SU-DHL-6 (cell line): ENCODE measurements at regions not wholly inside any gene's neighbourhood (a gene's known extent, or its start where the extent isn't known, plus 50 kb on each side); places are given as distances from the start of the nearest gene placed in this dataset.

Source experiments
- H2AFZ ChIP-seq: fragments of 200-600 bp; sonication (generic); 2 replicates; pipeline ENCODE4 v1.6.1; 2014; ENCODE audit warnings: low read depth, mild to moderate bottlenecking, moderate library complexity, mixed read lengths, antibody characterized with exemption, low read length; ENCODE audit not compliant: severe bottlenecking
- H3F3A ChIP-seq: fragments of 200-600 bp; shearing (Covaris generic); 2 replicates; pipeline ENCODE4 v1.6.0; 2016; ENCODE audit warnings: antibody characterized with exemption, mild to moderate bottlenecking; ENCODE audit not compliant: insufficient read depth
- H3K27ac ChIP-seq: fragments of 200-600 bp; sonication (generic); 2 replicates; pipeline ENCODE4 v1.5.1; 2016; ENCODE audit warnings: low read depth, mild to moderate bottlenecking, low read length, moderate library complexity, mixed read lengths
- H3K27me3 ChIP-seq: fragments of 200-600 bp; sonication (generic), shearing (Covaris generic); 2 replicates; pipeline ENCODE4 v1.6.0; 2014; ENCODE audit warnings: mild to moderate bottlenecking, low read length
- H3K36me3 ChIP-seq: fragments of 200-600 bp; sonication (generic); 2 replicates; pipeline ENCODE4 v1.6.1; 2014; ENCODE audit warnings: mild to moderate bottlenecking, low read length, mixed read lengths
- H3K4me2 ChIP-seq: fragments of 300-600, 200-600 bp; shearing (Covaris generic), sonication (generic); 2 replicates; pipeline ENCODE4 v1.6.0; 2014; ENCODE audit warnings: low read length, low read depth, mild to moderate bottlenecking; ENCODE audit not compliant: poor library complexity, severe bottlenecking
- H3K4me3 ChIP-seq: fragments of 200-600 bp; sonication (generic); 2 replicates; pipeline ENCODE4 v1.5.1; 2014; ENCODE audit warnings: antibody characterized with exemption, low read length, mild to moderate bottlenecking, mixed read lengths; ENCODE audit not compliant: insufficient read depth, poor library complexity, severe bottlenecking
- H3K79me2 ChIP-seq: fragments of 200-600 bp; sonication (generic); 2 replicates; pipeline ENCODE4 v1.6.1; 2014; ENCODE audit warnings: mild to moderate bottlenecking, low read length, moderate library complexity; ENCODE audit not compliant: insufficient read depth
- H3K9ac ChIP-seq: fragments of 200-600 bp; sonication (generic); 2 replicates; pipeline ENCODE4 v1.7.0; 2014; ENCODE audit warnings: mild to moderate bottlenecking, low read length
- H3K9me2 ChIP-seq: fragments of 200-600 bp; sonication (generic); replicated peaks from 2 replicates; pipeline ENCODE4 v1.6.1; 2014; ENCODE audit warnings: low read length; ENCODE audit not compliant: insufficient read depth
- H3K9me3 ChIP-seq: fragments of 200-600 bp; sonication (generic); 2 replicates; pipeline ENCODE4 v1.6.1; 2014; ENCODE audit warnings: low read length, mixed read lengths; ENCODE audit not compliant: insufficient read depth
- H4K20me1 ChIP-seq: fragments of 200-600 bp; sonication (generic); 2 replicates; pipeline ENCODE4 v1.6.1; 2014; ENCODE audit warnings: low read depth, mild to moderate bottlenecking, antibody characterized with exemption, low read length, moderate library complexity, mixed read lengths
- EZH2phosphoT487 ChIP-seq: fragments of 200-600 bp; sonication (generic), shearing (Covaris generic); conservative IDR thresholded peaks from 2 replicates; pipeline ENCODE4 v1.6.1; 2018; ENCODE audit warnings: mild to moderate bottlenecking, antibody characterized with exemption, low read length, moderate library complexity, mixed read lengths
- TF ChIP-seq, protein P1 (sequence below): fragments of 200-600 bp; sonication (generic); IDR thresholded peaks from one replicate; pipeline ENCODE4 v1.5.1; 2017; ENCODE audit warnings: antibody characterized with exemption, mild to moderate bottlenecking, low read length, moderate library complexity; ENCODE audit not compliant: insufficient read depth, poor library complexity, severe bottlenecking

DNA sequence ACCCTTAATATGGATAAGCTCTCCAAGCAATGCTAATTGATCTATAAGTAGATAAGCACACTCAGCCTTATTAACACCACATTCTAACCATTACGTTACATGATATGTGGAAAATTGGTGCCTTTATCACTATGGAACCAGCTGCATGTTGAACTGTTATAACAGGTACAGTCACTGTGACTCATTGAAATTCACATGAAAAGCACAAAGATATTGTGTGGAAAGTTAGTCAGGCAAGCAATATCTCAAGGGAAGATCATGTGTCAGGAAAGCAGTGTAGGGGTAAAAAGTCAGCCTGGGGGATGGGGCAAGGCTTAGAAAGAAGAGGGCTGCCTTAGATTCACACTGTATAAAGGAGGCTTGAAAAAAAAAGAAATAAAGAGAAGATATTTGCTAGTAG lies 313.7 kb upstream of the SMIM31 start:
- no peak for TF ChIP-seq EZH2phosphoT487
- TF ChIP-seq, protein P1, sequence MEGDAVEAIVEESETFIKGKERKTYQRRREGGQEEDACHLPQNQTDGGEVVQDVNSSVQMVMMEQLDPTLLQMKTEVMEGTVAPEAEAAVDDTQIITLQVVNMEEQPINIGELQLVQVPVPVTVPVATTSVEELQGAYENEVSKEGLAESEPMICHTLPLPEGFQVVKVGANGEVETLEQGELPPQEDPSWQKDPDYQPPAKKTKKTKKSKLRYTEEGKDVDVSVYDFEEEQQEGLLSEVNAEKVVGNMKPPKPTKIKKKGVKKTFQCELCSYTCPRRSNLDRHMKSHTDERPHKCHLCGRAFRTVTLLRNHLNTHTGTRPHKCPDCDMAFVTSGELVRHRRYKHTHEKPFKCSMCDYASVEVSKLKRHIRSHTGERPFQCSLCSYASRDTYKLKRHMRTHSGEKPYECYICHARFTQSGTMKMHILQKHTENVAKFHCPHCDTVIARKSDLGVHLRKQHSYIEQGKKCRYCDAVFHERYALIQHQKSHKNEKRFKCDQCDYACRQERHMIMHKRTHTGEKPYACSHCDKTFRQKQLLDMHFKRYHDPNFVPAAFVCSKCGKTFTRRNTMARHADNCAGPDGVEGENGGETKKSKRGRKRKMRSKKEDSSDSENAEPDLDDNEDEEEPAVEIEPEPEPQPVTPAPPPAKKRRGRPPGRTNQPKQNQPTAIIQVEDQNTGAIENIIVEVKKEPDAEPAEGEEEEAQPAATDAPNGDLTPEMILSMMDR: no peak
- H3K36me3 ChIP-seq: no peaks in the 10 kb centered on the region
- H3K79me2 ChIP-seq: no peaks in the 10 kb centered on the region
- H4K20me1 ChIP-seq: no peaks in the 10 kb centered on the region
- no peak overlapping the region for H2AFZ ChIP-seq
- no peaks in the 10 kb centered on the region for H3F3A ChIP-seq
- no peaks in the 10 kb centered on the region for H3K9me2 ChIP-seq
- H3K27me3 ChIP-seq: no peaks in the 10 kb centered on the region
- H3K4me3 ChIP-seq: no peak overlapping the region
- no peak overlapping the region for H3K27ac ChIP-seq
- no peaks in the 10 kb centered on the region for H3K9me3 ChIP-seq
- no peak overlapping the region for H3K9ac ChIP-seq
- H3K4me2 ChIP-seq: no peak overlapping the region

DNA sequence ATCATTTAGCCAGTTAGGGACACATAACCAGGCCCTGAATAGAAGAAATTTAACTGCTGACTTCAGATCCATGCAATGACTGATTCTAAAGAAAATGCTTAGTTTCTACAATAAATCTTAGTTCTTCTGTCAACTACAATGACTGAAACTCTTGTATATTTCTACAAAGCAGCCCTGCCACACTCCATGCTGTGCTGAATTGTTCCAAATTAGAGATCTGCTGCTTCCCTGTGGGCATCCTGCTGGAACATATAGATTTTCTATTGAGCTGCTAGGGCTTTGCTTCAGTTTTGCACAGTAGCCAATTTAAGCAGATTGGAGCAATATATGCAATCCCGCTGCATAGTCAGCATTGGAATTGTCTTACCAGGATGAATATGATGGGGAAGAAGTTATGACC lies 312.8 kb upstream of the SMIM31 start:
- Histone ChIP-seq H3K9me2 (no peaks in the 10 kb centered on the region), H3K27ac (no peak overlapping the region), H3K9ac (no peak overlapping the region), H3K27me3 (no peaks in the 10 kb centered on the region), H3K79me2 (no peaks in the 10 kb centered on the region), H3K4me3 (no peak overlapping the region), H3K9me3 (no peaks in the 10 kb centered on the region), H3K36me3 (no peaks in the 10 kb centered on the region), H2AFZ (no peak overlapping the region), H3F3A (no peaks in the 10 kb centered on the region), H3K4me2 (no peak overlapping the region), H4K20me1 (no peaks in the 10 kb centered on the region)
- TF ChIP-seq, protein P1: no peak
- no peak for TF ChIP-seq EZH2phosphoT487

DNA sequence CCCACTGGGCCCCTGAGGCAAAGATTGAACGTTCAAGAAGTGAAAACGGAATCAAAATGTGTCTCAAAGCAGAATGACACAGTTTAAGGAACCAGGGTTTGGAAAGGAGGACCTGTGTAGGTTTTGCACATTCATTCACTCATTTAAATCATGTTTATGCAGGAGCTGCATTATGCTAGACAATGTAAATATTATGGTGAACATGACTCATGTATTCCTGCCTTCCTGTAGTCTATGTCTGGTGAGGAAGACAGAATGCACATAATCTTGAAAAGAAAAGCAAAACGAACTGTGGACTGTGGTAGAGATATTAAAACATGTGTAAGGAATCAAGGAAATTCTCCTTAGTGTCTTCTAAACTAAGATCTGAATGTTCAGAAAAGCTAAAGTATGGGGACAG lies 311.8 kb upstream of the SMIM31 start:
- Histone ChIP-seq H3K27ac (no peak overlapping the region), H3K36me3 (no peaks in the 10 kb centered on the region), H3K9me2 (no peaks in the 10 kb centered on the region), H3K4me3 (no peak overlapping the region), H3F3A (no peaks in the 10 kb centered on the region), H3K79me2 (no peaks in the 10 kb centered on the region), H3K9ac (no peak overlapping the region), H2AFZ (no peak overlapping the region), H3K27me3 (no peaks in the 10 kb centered on the region), H3K4me2 (no peak overlapping the region), H4K20me1 (no peaks in the 10 kb centered on the region), H3K9me3 (no peaks in the 10 kb centered on the region)
- no peak for TF ChIP-seq EZH2phosphoT487
- TF ChIP-seq, protein P1: no peak
